ENCODE measurements at regions not wholly inside any gene's neighbourhood (a gene's known extent, or its start where the extent isn't known, plus 50 kb on each side); places are given as distances from the start of the nearest gene placed in this dataset.

- Histone ChIP-seq H3K9ac (ENCODE audit: control insufficient read depth, extremely low read depth, insufficient read depth, low read length) (no peak overlapping the region), H2AFZ (ENCODE audit: control insufficient read depth, low read length) (no peak overlapping the region), H3K4me3 (ENCODE audit: control insufficient read depth in 2 of 3, extremely low read depth in 1 of 3, insufficient read depth in 2 of 3, low read depth in 1 of 3, low read length in 3 of 3) (no peak overlapping the region), H3K9me3 (ENCODE audit: control insufficient read depth, low read depth, low read length) (no peaks in the 10 kb centered on the region), H3K4me2 (ENCODE audit: control insufficient read depth, extremely low read depth, insufficient read depth, low read depth, low read length) (no peak overlapping the region), H3K79me2 (ENCODE audit: control insufficient read depth, insufficient read depth, low read length) (no peaks in the 10 kb centered on the region), H3K27me3 (ENCODE audit: control insufficient read depth, extremely low read depth, insufficient read depth, low read length) (no peaks in the 10 kb centered on the region), H3K9me1 (ENCODE audit: control insufficient read depth, extremely low read depth, insufficient read depth, low read length) (no peaks in the 10 kb centered on the region), H3K4me1 (ENCODE audit: control insufficient read depth, extremely low read depth, insufficient read depth, low read length) (no peaks in the 10 kb centered on the region), H3K27ac (ENCODE audit: control insufficient read depth, insufficient read depth, low read length) (no peak overlapping the region), H3K36me3 (ENCODE audit: control insufficient read depth in 2 of 2, extremely low read depth in 1 of 2, insufficient read depth in 2 of 2, low read length in 2 of 2) (no peaks in the 10 kb centered on the region), H4K20me1 (ENCODE audit: control insufficient read depth, extremely low read depth, insufficient read depth, low read length) (no peaks in the 10 kb centered on the region)
- dilution Hi-C loops (cut with MboI; ENCODE audit: extremely low pct_ligation_motif_present, low sequenced_read_pairs) = no loop called here
- no peak for FAIRE-seq
- DNase-seq (ENCODE audit: low read depth, low spot score) = no peak
- TF ChIP-seq EZH2 (IDR thresholded peaks at IDR 0.05; ENCODE audit: low read length) = no peak
- TF ChIP-seq CTCF (optimal IDR thresholded peaks at IDR 0.05 in 1 of 3, IDR thresholded peaks at IDR 0.05 in 1 of 3, conservative IDR thresholded peaks at IDR 0.05 in 1 of 3; ENCODE audit: extremely low read depth in 1 of 3, insufficient read depth in 2 of 3, low read length in 3 of 3) = no peak
Observed at GRCh38 chr14:58809520-58809919, 171.8 kb downstream of the DACT1 start.

- no peaks in the 10 kb centered on the region for H3K27me3 ChIP-seq (ENCODE audit: control insufficient read depth, extremely low read depth, insufficient read depth, low read length)
- no peaks in the 10 kb centered on the region for H3K9me3 ChIP-seq (ENCODE audit: control insufficient read depth, low read depth, low read length)
- H3K9me1 ChIP-seq (ENCODE audit: control insufficient read depth, extremely low read depth, insufficient read depth, low read length) = no peaks in the 10 kb centered on the region
- H3K4me3 ChIP-seq (ENCODE audit: control insufficient read depth in 2 of 3, extremely low read depth in 1 of 3, insufficient read depth in 2 of 3, low read depth in 1 of 3, low read length in 3 of 3) = no peak overlapping the region
- DNase-seq (ENCODE audit: low read depth, low spot score) (no peak), FAIRE-seq (no peak)
- H2AFZ ChIP-seq (ENCODE audit: control insufficient read depth, low read length) = no peak overlapping the region
- no peak for TF ChIP-seq CTCF (optimal IDR thresholded peaks at IDR 0.05 in 1 of 3, IDR thresholded peaks at IDR 0.05 in 1 of 3, conservative IDR thresholded peaks at IDR 0.05 in 1 of 3; ENCODE audit: extremely low read depth in 1 of 3, insufficient read depth in 2 of 3, low read length in 3 of 3)
- no peak for TF ChIP-seq EZH2 (IDR thresholded peaks at IDR 0.05; ENCODE audit: low read length)
- H3K4me1 ChIP-seq (ENCODE audit: control insufficient read depth, extremely low read depth, insufficient read depth, low read length) = no peaks in the 10 kb centered on the region
- H3K9ac ChIP-seq (ENCODE audit: control insufficient read depth, extremely low read depth, insufficient read depth, low read length) = no peak overlapping the region
- H3K4me2 ChIP-seq (ENCODE audit: control insufficient read depth, extremely low read depth, insufficient read depth, low read depth, low read length) = no peak overlapping the region
- no peaks in the 10 kb centered on the region for H4K20me1 ChIP-seq (ENCODE audit: control insufficient read depth, extremely low read depth, insufficient read depth, low read length)
- dilution Hi-C loops (cut with MboI; ENCODE audit: extremely low pct_ligation_motif_present, low sequenced_read_pairs) = no loop called here
- no peaks in the 10 kb centered on the region for H3K79me2 ChIP-seq (ENCODE audit: control insufficient read depth, insufficient read depth, low read length)
- no peak overlapping the region for H3K27ac ChIP-seq (ENCODE audit: control insufficient read depth, insufficient read depth, low read length)
- no peaks in the 10 kb centered on the region for H3K36me3 ChIP-seq (ENCODE audit: control insufficient read depth in 2 of 2, extremely low read depth in 1 of 2, insufficient read depth in 2 of 2, low read length in 2 of 2)
Observed at GRCh38 chr14:58812050-58812910, 174.5 kb downstream of the DACT1 start.

All from keratinocyte (primary cell).